Naive thymus-derived CD4-positive, alpha-beta T cell (primary cell): ENCODE measurements at regions not wholly inside any gene's neighbourhood (a gene's known extent, or its start where the extent isn't known, plus 50 kb on each side); places are given as distances from the start of the nearest gene placed in this dataset.

Source experiments
- ATAC-seq: fragments of 150-1000 bp; cut with Tn5 transposase; 2 replicates; pipeline ENCODE4 v1.10.0; 2021; ENCODE audit warnings: mild to moderate bottlenecking, moderate library complexity
- CTCF ChIA-PET: fragments of 350-600 bp; sonication (Branson Sonifier 250); formaldehyde crosslinking; loops from one replicate; lab custom pipeline; 2021; ENCODE audit warnings: antibody characterized with exemption; lab: Charles Lee
- POLR2A ChIA-PET: fragments of 350-600 bp; sonication (Branson Sonifier 250); formaldehyde crosslinking; loops from one replicate; lab custom pipeline; 2021; ENCODE audit warnings: antibody characterized with exemption, inconsistent platforms; lab: Charles Lee
- DNase-seq, 9 donors: peaks; one replicate each; pipeline versions ENCODE4 v3.0.0 to v3.0.0-alpha.2; 2020 to 2022; ENCODE audit warnings: mixed read lengths in 1 of 9
- H3K27ac ChIP-seq: one replicate; pipeline ENCODE4 v1.7.0; 2013; ENCODE audit warnings: mild to moderate bottlenecking, low read depth, low read length, moderate library complexity
- H3K27me3 ChIP-seq, 2 donors: one replicate each; pipeline ENCODE4 v1.7.0; 2013; ENCODE audit warnings: low read length in 2 of 2, mild to moderate bottlenecking in 2 of 2, moderate library complexity in 2 of 2; ENCODE audit not compliant: control insufficient read depth in 2 of 2, insufficient read depth in 2 of 2
- H3K36me3 ChIP-seq, 3 experiments: 1 replicate in 2 of 3; 2 replicates in 1 of 3; pipeline ENCODE4 v1.7.0; 2013; ENCODE audit warnings: low read length in 3 of 3, mild to moderate bottlenecking in 3 of 3, moderate library complexity in 1 of 3; ENCODE audit not compliant: insufficient read depth in 3 of 3, control insufficient read depth in 2 of 3
- H3K4me1 ChIP-seq, 2 donors: one replicate each; pipeline ENCODE4 v1.7.0; 2013; ENCODE audit warnings: low read length in 2 of 2, mild to moderate bottlenecking in 2 of 2, moderate library complexity in 1 of 2; ENCODE audit not compliant: control insufficient read depth in 2 of 2, insufficient read depth in 2 of 2
- H3K4me3 ChIP-seq: 2 replicates; pipeline ENCODE4 v1.7.0; 2013; ENCODE audit warnings: mild to moderate bottlenecking, low read length
- H3K9me3 ChIP-seq, 3 experiments: 1 replicate in 2 of 3; 2 replicates in 1 of 3; pipeline ENCODE4 v1.7.0; 2013; ENCODE audit warnings: low read length in 3 of 3; ENCODE audit not compliant: control insufficient read depth in 2 of 3
- H3K27ac Mint-ChIP-seq, 9 donors: one replicate each; pipeline ENCODE4 v1.8.0; 2020 to 2022; ENCODE audit warnings: mixed read lengths in 9 of 9, mild to moderate bottlenecking in 8 of 9, moderate library complexity in 5 of 9, inconsistent platforms in 2 of 9
- H3K27me3 Mint-ChIP-seq, 5 donors: one replicate each; pipeline ENCODE4 v1.8.0; 2021 to 2022; ENCODE audit warnings: mixed read lengths in 5 of 5, mild to moderate bottlenecking in 1 of 5
- H3K36me3 Mint-ChIP-seq, 5 donors: one replicate each; pipeline ENCODE4 v1.8.0; 2020 to 2022; ENCODE audit warnings: mixed read lengths in 5 of 5, mild to moderate bottlenecking in 3 of 5, inconsistent platforms in 1 of 5
- H3K4me1 Mint-ChIP-seq, 7 donors: one replicate each; pipeline ENCODE4 v1.8.0; 2020 to 2022; ENCODE audit warnings: mixed read lengths in 7 of 7, mild to moderate bottlenecking in 3 of 7, inconsistent platforms in 1 of 7
- H3K4me3 Mint-ChIP-seq, 10 donors: one replicate each; pipeline ENCODE4 v1.8.0; 2020 to 2022; ENCODE audit warnings: mild to moderate bottlenecking in 10 of 10, mixed read lengths in 10 of 10, moderate library complexity in 6 of 10, inconsistent platforms in 2 of 10
- H3K9me3 Mint-ChIP-seq, 11 donors: one replicate each; pipeline ENCODE4 v1.8.0; 2020 to 2022; ENCODE audit warnings: mixed read lengths in 11 of 11, mild to moderate bottlenecking in 4 of 11, inconsistent platforms in 1 of 11, moderate library complexity in 1 of 11
- intact Hi-C, 2 donors: fragments of 100-400 bp; cut with micrococcal nuclease; formaldehyde crosslinking; loops; one replicate each; pipeline ENCODE4 v1.15.1; 2023

GRCh38 chr2:67891642-67892041, 171.2 kb downstream of the C1D start:
- DNase-seq (no peak), ATAC-seq (no peak)
- H3K4me1 Mint-ChIP-seq: no peaks in the 10 kb centered on the region
- no peaks in the 10 kb centered on the region for H3K9me3 ChIP-seq
- H3K9me3 Mint-ChIP-seq: peaks cover 0 to 5% (median 0%) of the 10 kb centered on the region in 11 donors
- no peak overlapping the region for H3K27ac ChIP-seq
- intact Hi-C loops: no loop called here
- H3K4me3 ChIP-seq: no peak overlapping the region
- no peaks in the 10 kb centered on the region for H3K36me3 ChIP-seq
- ChIA-PET POLR2A (no interaction called here), CTCF (no interaction called here)
- no peak overlapping the region for H3K4me3 Mint-ChIP-seq
- H3K4me1 ChIP-seq: no peaks in the 10 kb centered on the region
- H3K27me3 ChIP-seq: no peaks in the 10 kb centered on the region
- H3K27ac Mint-ChIP-seq: no peak overlapping the region
- no peaks in the 10 kb centered on the region for H3K36me3 Mint-ChIP-seq
- H3K27me3 Mint-ChIP-seq: peaks cover 2 to 18% (median 15%) of the 10 kb centered on the region in 5 donors

DNA sequence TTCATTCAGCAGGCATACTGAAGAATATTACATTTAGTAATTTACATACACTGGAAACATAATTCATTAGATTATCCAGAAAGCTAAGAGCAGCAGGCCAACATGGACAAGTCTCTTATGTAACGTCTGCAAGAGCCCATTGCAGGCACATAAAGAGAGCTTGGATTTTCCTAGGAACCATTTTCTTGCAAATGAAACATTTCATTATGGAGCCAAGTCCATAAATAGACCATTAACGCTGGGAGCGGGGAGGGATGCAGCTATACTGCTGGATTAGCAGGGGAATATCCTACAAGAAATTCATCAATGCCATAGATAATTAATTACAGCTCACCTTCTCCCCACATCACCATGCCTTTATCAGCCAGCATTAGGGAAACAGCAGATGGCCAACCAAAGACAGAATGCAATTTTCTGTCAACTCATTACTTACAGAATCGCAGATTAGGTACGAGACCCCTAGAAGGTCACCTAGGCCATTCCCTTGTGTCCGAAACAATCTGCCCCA, 170.4 kb downstream of the C1D start:
- peaks cover 4 to 26% (median 15%) of the 10 kb centered on the region in 5 donors for H3K27me3 Mint-ChIP-seq
- no peaks in the 10 kb centered on the region for H3K27me3 ChIP-seq
- no peak for DNase-seq
- no peaks in the 10 kb centered on the region for H3K36me3 ChIP-seq
- intact Hi-C loops: no loop called here
- no peak overlapping the region for H3K4me3 ChIP-seq
- peaks cover 0 to 5% (median 0%) of the 10 kb centered on the region in 11 donors for H3K9me3 Mint-ChIP-seq
- H3K27ac Mint-ChIP-seq: no peak overlapping the region
- H3K4me3 Mint-ChIP-seq: no peak overlapping the region
- no peaks in the 10 kb centered on the region for H3K9me3 ChIP-seq
- ATAC-seq: no peak
- no peaks in the 10 kb centered on the region for H3K4me1 Mint-ChIP-seq
- no peak overlapping the region for H3K27ac ChIP-seq
- POLR2A ChIA-PET: no interaction called here
- CTCF ChIA-PET: no interaction called here
- H3K4me1 ChIP-seq: no peaks in the 10 kb centered on the region
- no peaks in the 10 kb centered on the region for H3K36me3 Mint-ChIP-seq

DNA sequence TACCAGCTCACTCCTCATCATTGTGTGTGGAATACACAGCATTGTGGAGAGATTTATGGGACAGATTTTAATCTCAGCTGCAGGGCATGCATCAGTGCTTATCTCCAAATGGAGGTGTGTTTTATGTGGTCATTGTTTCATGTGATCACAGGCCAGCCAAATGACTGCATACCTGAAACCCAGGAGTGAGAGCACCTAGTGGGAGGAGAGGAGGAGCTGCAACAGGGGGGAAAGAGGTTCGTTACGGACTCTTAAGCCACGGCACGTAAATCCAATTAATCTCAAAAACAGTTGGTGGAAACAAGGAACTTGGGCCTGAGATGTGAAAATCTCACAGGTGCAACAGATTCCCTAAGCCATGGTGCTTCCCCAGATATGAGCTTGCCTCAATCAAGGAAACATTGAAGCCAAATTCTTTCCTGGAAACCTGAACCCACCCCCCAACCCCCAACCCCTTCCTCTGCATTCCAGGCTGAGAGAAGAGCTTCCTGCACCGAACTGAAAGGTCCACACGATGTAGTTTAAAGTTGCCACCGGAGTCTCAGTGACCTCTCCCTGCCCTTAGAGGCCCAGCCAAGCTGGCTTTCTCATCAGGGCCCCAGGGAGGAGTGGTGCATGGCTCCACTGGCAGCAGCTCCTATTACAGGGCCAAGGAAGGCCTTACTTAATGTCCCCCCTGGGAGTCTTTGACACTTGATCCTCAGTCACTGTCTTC, 167.4 kb downstream of the C1D start:
- Histone ChIP-seq H3K27ac (no peak overlapping the region), H3K4me1 (no peaks in the 10 kb centered on the region), H3K9me3 (no peaks in the 10 kb centered on the region), H3K27me3 (no peaks in the 10 kb centered on the region), H3K4me3 (no peak overlapping the region), H3K36me3 (no peaks in the 10 kb centered on the region)
- H3K4me3 Mint-ChIP-seq: no peak overlapping the region
- intact Hi-C loops: no loop called here
- POLR2A ChIA-PET: no interaction called here
- H3K9me3 Mint-ChIP-seq: peaks cover 0 to 5% (median 0%) of the 10 kb centered on the region in 11 donors
- no peak overlapping the region for H3K27ac Mint-ChIP-seq
- H3K27me3 Mint-ChIP-seq: peaks cover 4 to 27% (median 18%) of the 10 kb centered on the region in 5 donors
- ATAC-seq (no peak), DNase-seq (no peak)
- no peaks in the 10 kb centered on the region for H3K4me1 Mint-ChIP-seq
- CTCF ChIA-PET: no interaction called here
- no peaks in the 10 kb centered on the region for H3K36me3 Mint-ChIP-seq

DNA sequence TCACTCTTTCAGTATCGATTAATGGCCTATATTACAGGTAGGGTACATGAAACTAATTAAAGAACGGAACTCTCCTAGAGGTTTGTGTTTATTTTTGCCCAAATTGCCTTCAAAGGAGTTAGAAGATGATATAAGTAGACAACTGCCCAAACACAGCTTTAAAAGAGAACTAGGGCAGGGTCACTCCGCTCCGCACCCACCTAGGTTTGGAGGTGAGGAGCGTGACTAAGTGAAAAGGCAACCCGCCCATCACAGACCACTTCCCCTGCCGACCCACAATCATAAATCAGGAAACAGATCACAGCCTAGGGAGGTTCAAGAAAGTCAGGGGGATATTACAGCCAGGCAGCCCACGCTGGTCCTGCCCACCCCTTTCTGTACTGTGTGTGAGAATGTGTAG, 166.7 kb downstream of the C1D start:
- Mint-ChIP-seq H3K9me3 (peaks cover 0 to 3% (median 0%) of the 10 kb centered on the region in 11 donors), H3K36me3 (no peaks in the 10 kb centered on the region), H3K27ac (no peak overlapping the region), H3K4me3 (no peak overlapping the region), H3K4me1 (no peaks in the 10 kb centered on the region), H3K27me3 (peaks cover 4 to 27% (median 17%) of the 10 kb centered on the region in 5 donors)
- CTCF ChIA-PET: no interaction called here
- intact Hi-C loops: no loop called here
- DNase-seq (no peak), ATAC-seq (no peak)
- H3K4me3 ChIP-seq: no peak overlapping the region
- H3K4me1 ChIP-seq: no peaks in the 10 kb centered on the region
- no peaks in the 10 kb centered on the region for H3K27me3 ChIP-seq
- H3K36me3 ChIP-seq: no peaks in the 10 kb centered on the region
- no peak overlapping the region for H3K27ac ChIP-seq
- H3K9me3 ChIP-seq: no peaks in the 10 kb centered on the region
- POLR2A ChIA-PET: no interaction called here

- no peak overlapping the region for H3K4me3 ChIP-seq
- H3K36me3 ChIP-seq: no peaks in the 10 kb centered on the region
- intact Hi-C loops: no loop called here
- no peak for DNase-seq
- ATAC-seq: no peak
- Mint-ChIP-seq H3K9me3 (peaks cover 0 to 3% (median 0%) of the 10 kb centered on the region in 11 donors), H3K36me3 (no peaks in the 10 kb centered on the region), H3K4me3 (no peak overlapping the region), H3K27me3 (peaks cover 4 to 27% (median 17%) of the 10 kb centered on the region in 5 donors), H3K4me1 (no peaks in the 10 kb centered on the region), H3K27ac (no peak overlapping the region)
- H3K27me3 ChIP-seq: no peaks in the 10 kb centered on the region
- no peaks in the 10 kb centered on the region for H3K9me3 ChIP-seq
- POLR2A ChIA-PET: no interaction called here
- no peaks in the 10 kb centered on the region for H3K4me1 ChIP-seq
- CTCF ChIA-PET: no interaction called here
- no peak overlapping the region for H3K27ac ChIP-seq
Observed at GRCh38 chr2:67896476-67896875, 166.3 kb downstream of the C1D start.

GRCh38 chr2:67898595-67898994, 164.2 kb downstream of the C1D start:
- Mint-ChIP-seq H3K27me3 (peaks cover 6 to 28% (median 17%) of the 10 kb centered on the region in 5 donors), H3K4me1 (no peaks in the 10 kb centered on the region), H3K4me3 (no peak overlapping the region), H3K36me3 (no peaks in the 10 kb centered on the region), H3K9me3 (peaks cover 0 to 3% (median 0%) of the 10 kb centered on the region in 11 donors), H3K27ac (no peak overlapping the region)
- no peak overlapping the region for H3K27ac ChIP-seq
- no peak overlapping the region for H3K4me3 ChIP-seq
- H3K27me3 ChIP-seq: no peaks in the 10 kb centered on the region
- H3K9me3 ChIP-seq: no peaks in the 10 kb centered on the region
- intact Hi-C loops: no loop called here
- POLR2A ChIA-PET: no interaction called here
- H3K4me1 ChIP-seq: no peaks in the 10 kb centered on the region
- no peak for DNase-seq
- CTCF ChIA-PET: no interaction called here
- H3K36me3 ChIP-seq: no peaks in the 10 kb centered on the region
- no peak for ATAC-seq

DNA sequence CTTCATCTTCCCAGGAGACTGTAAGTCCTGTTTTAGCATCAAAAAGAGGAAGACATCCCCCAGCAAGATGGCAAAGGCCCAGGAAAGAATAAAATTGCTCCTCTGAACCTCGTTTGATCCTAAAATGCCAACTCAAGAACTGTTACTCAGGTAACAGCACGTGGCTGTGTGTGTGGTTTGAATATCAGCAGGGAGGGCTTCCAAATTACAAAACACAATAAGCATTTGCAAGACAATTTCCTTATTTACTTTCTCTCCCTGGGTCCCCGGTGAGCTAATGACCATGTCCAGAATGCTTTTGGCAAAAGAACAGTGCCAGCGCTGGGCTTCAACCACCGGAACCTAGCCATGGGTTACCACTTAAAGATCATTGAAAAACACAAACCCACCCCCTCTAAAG, 163.6 kb downstream of the C1D start:
- Mint-ChIP-seq H3K36me3 (no peaks in the 10 kb centered on the region), H3K4me1 (no peaks in the 10 kb centered on the region), H3K27me3 (peaks cover 6 to 33% (median 18%) of the 10 kb centered on the region in 5 donors), H3K9me3 (peaks cover 0 to 3% (median 0%) of the 10 kb centered on the region in 11 donors), H3K4me3 (no peak overlapping the region), H3K27ac (no peak overlapping the region)
- Histone ChIP-seq H3K4me1 (no peaks in the 10 kb centered on the region), H3K27ac (no peak overlapping the region), H3K9me3 (no peaks in the 10 kb centered on the region), H3K27me3 (no peaks in the 10 kb centered on the region), H3K4me3 (no peak overlapping the region), H3K36me3 (no peaks in the 10 kb centered on the region)
- ChIA-PET CTCF (no interaction called here), POLR2A (no interaction called here)
- ATAC-seq (no peak), DNase-seq (no peak)
- intact Hi-C loops: no loop called here
